Caco-2 (cell line): ENCODE measurements at regions not wholly inside any gene's neighbourhood (a gene's known extent, or its start where the extent isn't known, plus 50 kb on each side); places are given as distances from the start of the nearest gene placed in this dataset.
"Not testable (repeated sequence)": the region's sequence is repeated elsewhere in the genome, so short reads cannot be mapped to it uniquely, and the experiment has no call there.

Source experiments
- BruUV-seq: library from RNA; stranded (reverse); fragments of 400-500 nt; replicated peaks from 2 replicates; lab custom pipeline; 2021; lab: Mats Ljungman, UMichigan
- CTCF ChIA-PET: fragments of 300-600 bp; sonication (Branson Sonifier 250); formaldehyde crosslinking; loops from one replicate; lab custom pipeline; 2022; ENCODE audit warnings: antibody characterized with exemption; lab: Charles Lee
- POLR2A ChIA-PET: fragments of 300-600 bp; sonication (Branson Sonifier 250); formaldehyde crosslinking; loops from one replicate; lab custom pipeline; 2022; ENCODE audit warnings: antibody characterized with exemption; lab: Charles Lee
- DNase-seq, 2 experiments: peaks; one replicate each; pipeline versions ENCODE4 v3.0.0 to v3.0.0-alpha.2; 2020 to 2022
- H3K27me3 ChIP-seq: replicated peaks from 2 replicates; pipeline ENCODE4 v1.6.0; 2011; ENCODE audit warnings: low read length; ENCODE audit not compliant: control insufficient read depth, insufficient read depth
- H3K36me3 ChIP-seq: 2 replicates; pipeline ENCODE4 v1.5.1; 2011; ENCODE audit warnings: low read length; ENCODE audit not compliant: control insufficient read depth, insufficient read depth
- H3K4me1 ChIP-seq: fragments of 250-450 bp; sonication (Bioruptor Pico); 2 replicates; pipeline ENCODE4 v1.5.1; 2020; ENCODE audit warnings: mild to moderate bottlenecking
- H3K4me3 ChIP-seq: 2 replicates; pipeline ENCODE4 v1.5.1; 2011; ENCODE audit warnings: low read depth, mild to moderate bottlenecking, control low read depth, low read length
- H3K9me3 ChIP-seq: fragments of 250-450 bp; sonication (Bioruptor Pico); 2 replicates; pipeline ENCODE4 v1.5.1; 2020; ENCODE audit warnings: mild to moderate bottlenecking, moderate library complexity
- H3K27ac Mint-ChIP-seq: one replicate; pipeline ENCODE4 v1.8.0; 2022; ENCODE audit warnings: mixed read lengths; ENCODE audit not compliant: unreplicated experiment
- H3K27me3 Mint-ChIP-seq: one replicate; pipeline ENCODE4 v1.8.0; 2022; ENCODE audit warnings: mixed read lengths; ENCODE audit not compliant: insufficient read depth, unreplicated experiment
- H3K36me3 Mint-ChIP-seq: one replicate; pipeline ENCODE4 v1.8.0; 2022; ENCODE audit warnings: mild to moderate bottlenecking, mixed read lengths; ENCODE audit not compliant: insufficient read depth, unreplicated experiment
- H3K4me1 Mint-ChIP-seq: one replicate; pipeline ENCODE4 v1.8.0; 2022; ENCODE audit warnings: low read depth, mixed read lengths; ENCODE audit not compliant: unreplicated experiment
- H3K4me3 Mint-ChIP-seq: one replicate; pipeline ENCODE4 v1.8.0; 2022; ENCODE audit warnings: mild to moderate bottlenecking, moderate library complexity, mixed read lengths; ENCODE audit not compliant: unreplicated experiment
- H3K9me3 Mint-ChIP-seq: one replicate; pipeline ENCODE4 v1.8.0; 2022; ENCODE audit warnings: mixed read lengths; ENCODE audit not compliant: unreplicated experiment
- intact Hi-C: fragments of 100-400 bp; cut with micrococcal nuclease; formaldehyde crosslinking; loops from one replicate; pipeline ENCODE4 v1.10.0; 2022; ENCODE audit not compliant: unreplicated experiment
- TF ChIP-seq, protein P1 (sequence below), 2 experiments: fragments of 200-600 bp in 1 of 2; IDR thresholded peaks; 1 replicate in 1 of 2; 2 replicates in 1 of 2; pipeline versions ENCODE4 v1.5.1 to v1.8.0; 2011 to 2022; ENCODE audit warnings: antibody characterized with exemption in 1 of 2, control low read depth in 1 of 2, inconsistent platforms in 1 of 2, low read depth in 1 of 2, low read length in 1 of 2, mild to moderate bottlenecking in 1 of 2, moderate library complexity in 1 of 2; ENCODE audit not compliant: insufficient read depth in 1 of 2, severe bottlenecking in 1 of 2, unreplicated experiment in 1 of 2

DNA sequence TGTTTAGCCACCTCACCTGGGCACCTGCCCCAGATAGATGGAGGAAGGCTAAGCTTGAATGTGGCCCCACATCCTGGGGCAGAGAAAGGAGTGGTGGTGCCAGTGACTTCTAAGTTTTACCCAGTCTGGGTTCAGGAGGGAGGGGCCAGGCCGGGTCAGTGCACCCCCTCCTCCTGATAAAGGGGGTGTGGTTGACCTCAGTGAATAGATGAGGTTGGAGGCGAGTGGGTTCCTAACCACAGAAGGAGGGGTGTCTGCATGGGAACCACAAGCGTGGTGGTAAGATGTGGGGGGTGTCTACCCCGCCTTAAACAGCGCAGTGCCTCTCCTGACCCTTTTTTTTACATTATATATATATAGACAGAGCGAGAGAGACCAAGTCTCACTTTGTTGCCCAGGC lies 105.3 kb upstream of the KCTD7 start:
- no peak overlapping the region for H3K27ac Mint-ChIP-seq

DNA sequence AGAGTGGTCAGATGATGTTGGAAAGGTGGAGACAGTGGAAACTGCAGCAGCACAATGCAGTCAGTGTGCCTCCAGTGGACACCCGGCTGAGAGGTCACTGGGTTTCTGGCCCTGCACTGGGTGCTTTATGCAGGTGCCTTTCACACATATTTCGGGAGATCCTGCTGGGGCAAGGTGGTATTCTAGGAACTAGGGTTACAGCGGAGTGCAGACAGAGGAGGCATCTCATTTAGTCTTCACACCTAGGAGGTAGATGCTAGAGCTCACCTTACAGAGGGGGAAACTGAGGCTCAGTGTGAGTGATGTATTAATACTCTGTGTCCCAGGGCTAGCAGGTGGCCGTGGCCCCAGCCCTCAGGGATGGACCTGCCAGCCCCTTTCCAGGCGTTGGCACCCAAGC lies 103.9 kb upstream of the KCTD7 start:
- no peaks in the 10 kb centered on the region for H3K9me3 ChIP-seq
- intact Hi-C loops, result no loop called here
- DNase-seq, result no peak
- H3K27me3 Mint-ChIP-seq, result no peaks in the 10 kb centered on the region
- CTCF ChIA-PET, result no interaction called here
- no peaks in the 10 kb centered on the region for H3K9me3 Mint-ChIP-seq
- H3K27me3 ChIP-seq, result no peaks in the 10 kb centered on the region
- POLR2A ChIA-PET, result no interaction called here
- no peak overlapping the region for H3K4me3 Mint-ChIP-seq
- H3K4me3 ChIP-seq, result no peak overlapping the region
- TF ChIP-seq, protein P1, sequence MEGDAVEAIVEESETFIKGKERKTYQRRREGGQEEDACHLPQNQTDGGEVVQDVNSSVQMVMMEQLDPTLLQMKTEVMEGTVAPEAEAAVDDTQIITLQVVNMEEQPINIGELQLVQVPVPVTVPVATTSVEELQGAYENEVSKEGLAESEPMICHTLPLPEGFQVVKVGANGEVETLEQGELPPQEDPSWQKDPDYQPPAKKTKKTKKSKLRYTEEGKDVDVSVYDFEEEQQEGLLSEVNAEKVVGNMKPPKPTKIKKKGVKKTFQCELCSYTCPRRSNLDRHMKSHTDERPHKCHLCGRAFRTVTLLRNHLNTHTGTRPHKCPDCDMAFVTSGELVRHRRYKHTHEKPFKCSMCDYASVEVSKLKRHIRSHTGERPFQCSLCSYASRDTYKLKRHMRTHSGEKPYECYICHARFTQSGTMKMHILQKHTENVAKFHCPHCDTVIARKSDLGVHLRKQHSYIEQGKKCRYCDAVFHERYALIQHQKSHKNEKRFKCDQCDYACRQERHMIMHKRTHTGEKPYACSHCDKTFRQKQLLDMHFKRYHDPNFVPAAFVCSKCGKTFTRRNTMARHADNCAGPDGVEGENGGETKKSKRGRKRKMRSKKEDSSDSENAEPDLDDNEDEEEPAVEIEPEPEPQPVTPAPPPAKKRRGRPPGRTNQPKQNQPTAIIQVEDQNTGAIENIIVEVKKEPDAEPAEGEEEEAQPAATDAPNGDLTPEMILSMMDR (IDR thresholded peaks at IDR 0.05; ENCODE audit: insufficient read depth in 1 of 2, low read depth in 1 of 2, low read length in 1 of 2, severe bottlenecking in 1 of 2, unreplicated experiment in 1 of 2), result no peak
- BruUV-seq, result no TSS peak
- H3K4me1 Mint-ChIP-seq, result no peaks in the 10 kb centered on the region
- H3K36me3 Mint-ChIP-seq, result peaks cover 26% of the 10 kb centered on the region
- H3K36me3 ChIP-seq, result no peaks in the 10 kb centered on the region
- H3K27ac Mint-ChIP-seq, result peak overlapping the region; percentile 40
- H3K4me1 ChIP-seq, result no peaks in the 10 kb centered on the region

More for the DNA sequence above, 105.3 kb upstream of the KCTD7 start:
- DNase-seq, result no peak
- Mint-ChIP-seq H3K9me3 (no peaks in the 10 kb centered on the region), H3K36me3 (peaks cover 25% of the 10 kb centered on the region), H3K4me3 (no peak overlapping the region), H3K4me1 (no peaks in the 10 kb centered on the region), H3K27me3 (no peaks in the 10 kb centered on the region)
- ChIA-PET CTCF (no interaction called here), POLR2A (no interaction called here)
- H3K4me3 ChIP-seq, result no peak overlapping the region
- H3K4me1 ChIP-seq, result no peaks in the 10 kb centered on the region
- intact Hi-C loops, result no loop called here
- TF ChIP-seq, protein P1 (IDR thresholded peaks at IDR 0.05; ENCODE audit: insufficient read depth in 1 of 2, low read depth in 1 of 2, low read length in 1 of 2, severe bottlenecking in 1 of 2, unreplicated experiment in 1 of 2), result no peak
- no peaks in the 10 kb centered on the region for H3K9me3 ChIP-seq
- H3K27me3 ChIP-seq, result no peaks in the 10 kb centered on the region
- BruUV-seq, result no TSS peak
- no peaks in the 10 kb centered on the region for H3K36me3 ChIP-seq

DNA sequence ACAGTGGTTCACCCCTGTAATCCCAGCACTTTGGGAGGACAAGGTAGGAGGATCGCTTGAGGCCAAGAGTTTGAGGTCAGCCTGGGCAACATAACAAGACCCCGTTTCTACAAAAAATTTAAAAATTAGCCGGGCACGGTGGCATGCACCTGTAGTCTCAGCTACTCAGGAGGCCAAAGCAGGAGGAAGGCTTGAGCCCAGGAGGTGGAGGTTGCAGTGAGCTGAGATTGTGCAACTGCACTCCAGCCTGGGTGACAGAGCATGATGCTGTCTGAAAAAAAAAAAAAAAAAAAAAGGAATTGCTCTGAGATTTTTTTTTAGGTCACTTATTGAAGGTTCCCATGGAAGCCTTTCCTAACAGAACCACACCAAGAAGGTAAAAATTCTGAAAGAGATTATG lies 101.9 kb upstream of the KCTD7 start:
- H3K4me3 ChIP-seq, result not testable (repeated sequence)

DNA sequence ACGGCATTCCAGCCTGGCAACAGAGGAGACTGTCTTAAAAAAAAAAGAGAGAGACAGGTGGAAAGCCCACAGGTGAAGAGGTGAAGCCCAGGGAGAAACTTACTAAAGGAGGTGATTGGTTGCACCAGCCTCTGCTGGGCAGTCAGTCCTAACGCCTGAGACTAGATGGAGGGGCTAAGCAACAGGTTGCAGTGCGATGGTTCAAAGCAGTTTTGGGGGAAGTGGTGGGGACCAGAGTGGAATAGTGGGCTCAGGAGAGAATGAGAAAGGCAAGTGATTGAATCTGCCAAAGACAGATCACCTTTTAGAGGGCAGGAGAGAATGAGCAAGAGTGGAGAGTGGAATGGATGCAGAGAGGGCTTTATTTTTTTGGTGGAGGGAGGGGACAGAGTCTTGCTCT lies 100.0 kb upstream of the KCTD7 start:
- Mint-ChIP-seq H3K27ac (no peak overlapping the region), H3K27me3 (no peaks in the 10 kb centered on the region), H3K4me3 (no peak overlapping the region), H3K36me3 (peaks cover 43% of the 10 kb centered on the region), H3K4me1 (no peaks in the 10 kb centered on the region), H3K9me3 (no peaks in the 10 kb centered on the region)
- Histone ChIP-seq H3K4me3 (no peak overlapping the region), H3K27me3 (no peaks in the 10 kb centered on the region), H3K4me1 (no peaks in the 10 kb centered on the region), H3K9me3 (no peaks in the 10 kb centered on the region), H3K36me3 (peaks cover 2% of the 10 kb centered on the region; the same call in 1 of the 2 replicates)
- TF ChIP-seq, protein P1 (IDR thresholded peaks at IDR 0.05; ENCODE audit: insufficient read depth in 1 of 2, low read depth in 1 of 2, low read length in 1 of 2, severe bottlenecking in 1 of 2, unreplicated experiment in 1 of 2), result no peak
- no TSS peak for BruUV-seq
- POLR2A ChIA-PET, result no interaction called here
- CTCF ChIA-PET, result no interaction called here
- no peak for DNase-seq
- intact Hi-C loops, result no loop called here

More for the DNA sequence above, 101.9 kb upstream of the KCTD7 start:
- H3K4me1 ChIP-seq, H3K36me3 ChIP-seq, H3K27me3 ChIP-seq, H3K9me3 Mint-ChIP-seq, H3K9me3 ChIP-seq, DNase-seq, H3K27ac Mint-ChIP-seq, H3K4me3 Mint-ChIP-seq, CTCF ChIA-PET, BruUV-seq, intact Hi-C loops, H3K27me3 Mint-ChIP-seq, POLR2A ChIA-PET, H3K4me1 Mint-ChIP-seq: not testable (repeated sequence)
- H3K36me3 Mint-ChIP-seq, result peaks cover 47% of the 10 kb centered on the region
